ENCODE measurements at regions not wholly inside any gene's neighbourhood (a gene's known extent, or its start where the extent isn't known, plus 50 kb on each side); places are given as distances from the start of the nearest gene placed in this dataset.

GRCh38 chr16:55142405-55142804 is 181.6 kb upstream of the IRX6 start:
- TF ChIP-seq CEBPB (IDR thresholded peaks at IDR 0.05; ENCODE audit: low read depth, low read length): no peak
- no peak for TF ChIP-seq CTCF (conservative IDR thresholded peaks at IDR 0.05; ENCODE audit: low read depth, low read length)
- no peak for TF ChIP-seq MAZ (IDR thresholded peaks at IDR 0.05; ENCODE audit: borderline replicate concordance, low read depth, low read length)
- no peak for TF ChIP-seq SMC3 (IDR thresholded peaks at IDR 0.05; ENCODE audit: low read depth, low read length)
- no peak for TF ChIP-seq RAD21 (IDR thresholded peaks at IDR 0.05; ENCODE audit: low read length)
- no peak for TF ChIP-seq POLR2A (IDR thresholded peaks at IDR 0.05; ENCODE audit: low read depth, low read length)
- no peak for TF ChIP-seq RFX5 (IDR thresholded peaks at IDR 0.05; ENCODE audit: low read depth, low read length)

All from IMR-90 (cell line).